Islet precursor cell (in vitro differentiated cells): ENCODE measurements at regions not wholly inside any gene's neighbourhood (a gene's known extent, or its start where the extent isn't known, plus 50 kb on each side); places are given as distances from the start of the nearest gene placed in this dataset.
"Not testable (repeated sequence)": the region's sequence is repeated elsewhere in the genome, so short reads cannot be mapped to it uniquely, and the experiment has no call there.

Source experiments
- DNase-seq: peaks from one replicate; pipeline ENCODE4 v3.0.0-alpha.2; 2018

DNA sequence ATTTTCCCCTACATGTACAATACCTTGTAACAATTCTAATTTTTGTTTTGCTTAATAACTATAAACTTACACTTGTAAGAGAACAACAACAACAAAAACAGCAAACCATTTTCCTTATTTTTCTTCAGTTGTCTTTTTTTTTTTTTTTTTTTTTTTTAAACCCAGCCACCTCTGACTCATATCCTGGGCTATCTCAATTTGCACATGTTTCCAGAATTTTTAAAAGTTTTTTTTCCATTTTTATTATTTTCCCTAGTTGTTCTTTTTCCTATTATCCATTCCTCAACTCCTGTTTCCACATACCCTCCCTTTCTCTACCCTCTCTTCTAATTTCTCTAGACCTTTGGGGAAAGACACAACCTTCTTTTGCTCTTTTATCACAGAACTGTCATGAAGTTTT is 112.5 kb downstream of the EFEMP1 start:
- no peak for DNase-seq

DNA sequence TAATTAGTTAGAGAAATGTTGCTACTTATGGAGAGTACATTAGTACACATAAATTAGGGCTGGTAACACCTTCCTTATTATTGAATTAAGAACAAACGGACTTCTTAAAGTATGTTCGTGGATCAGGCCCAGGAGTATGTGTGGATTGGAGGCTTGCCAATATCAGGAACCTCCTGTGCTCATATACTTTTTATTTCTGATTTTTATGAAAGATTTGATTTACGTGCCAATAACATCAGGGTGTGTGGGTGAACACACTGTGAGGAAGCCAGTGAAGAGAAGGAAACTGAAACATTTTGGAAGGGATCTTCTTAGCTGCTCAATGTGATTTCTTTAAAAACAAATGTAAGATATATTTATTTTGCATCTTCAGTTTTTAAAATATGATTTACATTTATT is 113.0 kb downstream of the EFEMP1 start:
- no peak for DNase-seq

DNA sequence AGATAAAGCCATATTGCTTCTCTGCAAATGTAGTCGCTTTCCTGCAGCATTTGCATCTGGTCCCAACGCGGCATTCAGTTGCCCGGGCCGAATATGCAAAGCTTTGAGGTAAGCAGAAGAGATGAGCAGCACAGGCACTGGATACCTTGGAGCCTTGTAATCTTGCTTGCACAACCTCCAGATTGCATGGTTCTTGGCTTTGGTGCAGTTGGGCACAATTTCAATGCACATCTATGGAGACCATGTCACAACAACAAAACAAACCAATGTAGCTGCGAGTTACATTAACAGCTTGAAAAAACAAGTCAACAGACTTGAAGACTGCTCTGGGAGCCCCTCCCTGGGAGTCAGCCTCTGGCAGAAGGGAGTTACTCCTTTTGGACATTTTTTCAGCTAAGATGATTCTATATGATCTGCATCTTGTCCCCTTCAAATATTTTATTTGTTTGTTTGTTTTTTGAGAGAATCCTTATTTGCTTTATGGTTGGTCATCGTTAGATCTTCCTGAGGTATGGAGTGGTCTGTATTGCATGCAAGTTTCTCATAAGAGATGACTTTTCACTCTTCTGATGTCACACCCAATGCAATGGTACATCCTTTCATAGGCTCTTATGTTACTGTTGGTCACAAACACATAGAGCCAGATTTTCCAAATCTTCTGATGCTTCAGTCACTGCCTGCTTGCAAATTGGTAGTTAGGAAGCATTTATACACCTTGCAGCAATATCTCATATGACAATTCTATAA is 113.5 kb downstream of the EFEMP1 start:
- no peak for DNase-seq

DNA sequence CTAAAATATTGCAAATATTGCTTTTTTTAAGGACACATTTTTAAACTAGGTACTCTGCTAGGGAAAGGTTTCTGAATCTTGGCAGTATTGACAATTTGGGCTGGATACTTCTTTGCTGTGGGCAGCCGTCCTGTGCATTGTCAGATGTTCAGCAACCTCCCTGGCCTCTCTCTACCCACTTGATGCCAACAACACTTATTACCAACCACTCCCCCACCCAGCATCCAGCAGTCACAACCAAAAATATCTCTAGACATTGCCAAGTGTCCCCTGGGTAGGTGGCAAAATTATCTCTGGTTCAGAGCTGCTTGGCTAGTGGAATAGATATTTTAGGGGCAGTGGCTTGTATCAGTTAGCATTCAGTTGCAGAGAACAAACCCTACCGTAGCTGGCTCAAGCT is 114.3 kb upstream of the PNPT1 start:
- DNase-seq: no peak

DNA sequence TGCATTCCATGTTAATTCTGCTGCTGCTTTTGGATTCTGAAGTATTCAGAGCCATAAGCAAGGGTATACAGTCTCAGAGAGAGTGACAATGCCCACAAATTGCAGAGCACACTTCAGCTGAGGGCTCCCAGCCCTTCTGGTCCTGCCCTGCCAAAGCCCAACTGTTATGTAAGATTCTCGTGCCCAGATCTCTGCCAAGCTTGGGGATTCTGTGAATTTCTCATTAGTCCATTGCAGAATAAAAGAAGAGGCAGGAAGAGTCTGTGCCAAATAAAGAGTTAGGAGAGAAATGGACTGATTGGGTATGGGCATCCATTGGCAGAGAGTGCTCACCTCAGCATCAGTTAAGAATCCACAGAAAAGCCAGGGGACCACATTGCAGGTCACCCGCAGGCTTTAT is 112.0 kb upstream of the PNPT1 start:
- no peak for DNase-seq

DNA sequence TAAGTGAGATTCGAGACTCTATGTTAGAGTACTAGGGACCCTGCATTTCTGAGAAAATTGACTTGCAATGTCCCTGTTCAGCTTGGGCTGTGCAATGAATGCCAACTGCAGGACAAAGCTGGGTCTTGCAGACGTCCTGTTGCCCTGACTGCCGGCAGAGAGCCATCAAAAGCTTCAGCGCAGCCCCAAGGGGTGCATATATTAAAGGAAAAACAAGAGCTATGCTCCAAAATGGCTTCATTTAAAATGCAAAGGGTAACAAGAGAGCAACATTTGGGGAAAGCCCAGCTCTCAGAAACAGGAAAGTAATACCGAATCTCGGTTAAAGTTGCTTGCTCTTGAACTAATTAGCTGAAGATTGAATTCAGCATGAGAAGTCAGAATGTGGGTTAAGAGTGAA is 110.9 kb upstream of the PNPT1 start:
- no peak for DNase-seq

DNA sequence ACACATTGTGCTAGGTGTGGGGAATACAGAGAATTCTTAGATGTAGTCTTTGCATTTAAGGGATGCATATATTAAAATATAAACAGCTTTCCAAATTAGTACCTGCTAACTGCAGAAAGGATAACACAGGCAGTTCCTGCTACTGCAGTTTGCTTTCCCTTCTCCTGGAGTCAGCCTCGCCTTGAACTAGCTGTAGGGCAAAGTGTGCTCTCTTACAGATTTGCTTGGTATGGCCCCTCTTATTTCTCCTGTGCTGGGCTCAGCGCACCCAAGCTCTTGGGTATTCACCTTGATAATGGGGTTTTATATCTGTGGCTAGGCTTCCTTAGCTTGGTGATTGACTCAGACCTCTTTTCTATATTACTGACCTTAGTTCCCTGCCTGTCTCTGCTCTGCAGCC is 108.4 kb upstream of the PNPT1 start:
- DNase-seq: no peak

DNA sequence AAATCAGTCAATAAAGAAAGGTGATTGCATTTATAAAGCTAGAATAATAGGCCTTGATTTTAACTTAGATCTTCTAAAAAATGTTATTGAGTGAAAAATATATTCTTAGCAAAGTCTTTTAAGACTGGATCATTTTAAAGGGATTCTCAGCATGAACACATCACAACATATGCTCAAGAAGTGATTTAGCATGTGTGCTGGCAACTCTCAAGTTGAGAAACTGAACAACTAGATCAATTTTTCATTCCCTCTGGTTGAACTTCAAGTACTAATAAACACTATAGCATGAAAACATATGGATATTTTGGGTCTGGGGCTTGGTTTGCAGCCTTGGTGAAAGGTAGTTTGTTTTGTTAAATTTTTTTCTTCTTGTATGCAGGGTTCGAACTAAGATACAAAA is 107.8 kb upstream of the PNPT1 start:
- DNase-seq: no peak

DNA sequence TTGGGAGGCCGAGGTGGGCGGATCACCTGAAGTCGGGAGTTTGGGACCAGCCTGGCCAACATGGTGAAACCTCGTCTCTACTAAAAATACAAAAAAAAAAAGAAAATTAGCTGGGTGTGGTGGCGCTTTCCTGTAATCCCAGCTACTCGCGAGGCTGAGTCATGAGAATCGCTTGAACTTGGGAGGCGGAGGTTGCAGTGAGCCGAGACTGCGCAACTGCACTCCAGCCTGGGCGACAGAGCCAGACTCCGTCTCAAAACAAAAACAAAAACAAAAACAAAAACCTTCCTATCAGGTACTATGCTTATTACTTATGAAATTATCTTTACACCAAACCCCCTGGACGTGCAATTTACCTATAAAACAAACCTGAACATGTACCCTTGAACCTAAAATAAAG is 106.0 kb upstream of the PNPT1 start:
- DNase-seq: not testable (repeated sequence)

DNA sequence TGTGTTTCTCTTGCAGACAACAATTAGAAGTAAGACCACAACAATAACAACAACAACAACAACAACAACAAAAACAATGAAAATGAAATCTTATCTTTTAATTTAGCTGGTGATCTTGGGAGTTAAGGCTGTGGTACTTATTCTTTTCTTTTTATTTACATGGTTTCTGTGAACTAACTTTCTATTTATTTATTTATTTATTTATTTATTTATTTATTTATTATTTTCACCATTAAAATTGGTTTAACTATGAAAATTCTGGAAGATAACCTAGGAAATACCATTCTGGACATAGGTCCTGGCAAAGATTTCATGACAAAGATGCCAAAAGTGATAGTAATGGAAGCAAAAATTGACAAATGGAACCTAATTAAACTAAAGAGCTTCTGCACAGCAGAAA is 102.5 kb upstream of the PNPT1 start:
- DNase-seq: no peak

DNA sequence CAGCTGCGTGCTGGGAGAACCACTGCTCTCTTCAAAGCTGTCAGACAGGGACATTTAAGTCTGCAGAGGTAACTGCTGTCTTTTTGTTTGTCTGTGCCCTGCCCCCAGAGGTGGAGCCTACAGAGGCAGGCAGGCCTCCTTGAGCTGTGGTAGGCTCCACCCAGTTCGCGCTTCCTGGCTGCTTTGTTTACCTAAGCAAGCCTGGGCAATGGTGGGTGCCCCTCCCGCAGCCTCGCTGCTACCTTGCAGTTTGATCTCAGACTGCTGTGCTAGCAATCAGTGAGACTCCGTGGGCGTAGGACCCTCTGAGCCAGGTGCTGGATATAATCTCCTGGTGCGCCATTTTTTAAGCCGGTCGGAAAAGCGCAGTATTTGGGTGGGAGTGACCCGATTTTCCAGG is 100.0 kb upstream of the PNPT1 start:
- DNase-seq: not testable (repeated sequence)

DNA sequence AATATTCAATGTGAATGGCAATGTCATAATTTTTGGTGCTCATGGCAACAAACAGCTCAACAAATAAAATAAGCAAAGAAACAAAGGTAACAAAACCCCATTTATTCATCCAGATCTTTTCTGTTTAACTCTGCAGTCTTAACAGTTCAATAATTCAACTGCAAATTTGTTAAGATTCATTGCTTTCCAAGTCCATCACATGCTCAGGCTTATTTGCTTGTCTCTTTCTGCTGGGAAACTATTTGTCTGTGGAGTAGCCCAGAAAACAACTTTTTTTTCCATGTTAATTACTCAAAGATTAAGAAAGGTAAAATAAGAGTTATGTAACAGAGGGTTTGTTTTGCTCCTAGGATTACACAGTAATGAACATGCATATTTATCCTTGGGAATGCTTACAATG is 92.6 kb upstream of the PNPT1 start:
- DNase-seq: no peak

DNA sequence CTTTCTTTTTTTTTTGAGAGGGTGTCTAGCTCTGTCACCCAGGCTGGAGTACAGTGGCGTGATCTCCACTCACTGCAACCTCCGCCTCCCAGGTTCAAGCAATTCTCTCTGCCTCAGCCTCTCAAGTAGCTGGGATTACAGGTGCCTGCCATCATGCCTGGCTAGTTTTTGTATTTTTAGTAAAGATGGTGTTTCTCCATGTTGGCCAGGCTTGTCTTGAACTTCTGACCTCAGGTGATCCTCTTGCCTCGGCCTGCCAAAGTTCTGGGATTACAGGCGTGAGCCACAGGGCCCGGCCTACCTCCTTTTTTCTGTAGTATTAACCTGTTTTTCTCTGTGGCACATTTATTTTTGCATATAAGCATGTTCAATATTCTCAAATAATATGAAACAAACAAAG is 90.1 kb upstream of the PNPT1 start:
- not testable (repeated sequence) for DNase-seq

DNA sequence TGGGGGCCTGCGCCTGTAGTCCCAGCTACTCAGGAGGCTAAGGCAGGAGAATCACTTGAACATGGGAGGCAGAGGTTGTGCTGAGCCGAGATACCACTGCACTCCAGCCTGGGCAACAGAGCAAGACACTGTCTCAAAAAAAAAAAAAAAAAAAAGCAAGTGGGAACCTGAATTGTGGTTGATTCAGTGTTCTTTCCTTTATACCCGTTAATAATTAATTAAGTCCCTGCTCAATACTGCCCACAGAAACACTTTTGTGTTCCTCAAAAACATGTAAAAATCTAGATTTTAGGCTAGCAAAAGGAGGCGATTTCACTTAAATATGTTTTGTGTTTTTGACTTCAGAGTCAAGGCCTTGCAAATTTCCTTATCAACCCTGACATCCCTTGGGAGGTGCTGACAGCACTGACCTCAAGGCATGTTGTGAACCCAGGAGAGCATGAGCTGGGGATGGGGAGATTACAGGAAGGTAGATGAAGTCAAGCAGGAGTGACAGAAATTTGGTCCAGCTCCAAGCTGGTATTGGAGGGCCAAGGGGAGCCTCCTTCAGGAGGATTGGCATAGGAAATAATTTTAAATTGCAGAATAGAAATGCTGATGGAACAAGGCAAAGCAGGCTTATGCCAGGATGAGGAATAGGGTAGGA is 89.0 kb upstream of the PNPT1 start:
- DNase-seq: no peak

DNA sequence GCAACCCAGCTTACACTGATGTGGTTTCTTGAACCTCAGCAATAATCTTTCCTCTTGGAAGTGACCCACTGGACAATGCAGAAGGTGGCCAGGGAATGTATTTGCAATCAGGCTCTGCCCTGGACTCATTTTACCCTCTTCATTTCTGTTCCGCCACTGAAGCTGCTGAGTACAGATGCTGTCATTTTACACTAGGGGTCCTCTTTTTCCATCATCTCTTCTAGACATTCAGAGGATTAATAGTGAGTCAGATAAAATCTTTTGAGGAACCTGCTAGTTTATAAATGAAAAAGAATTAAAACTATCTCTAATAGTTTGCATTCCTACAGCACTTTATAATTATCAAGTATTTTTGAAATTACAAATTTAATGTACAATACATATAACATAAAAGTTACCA is 87.9 kb upstream of the PNPT1 start:
- no peak for DNase-seq

DNA sequence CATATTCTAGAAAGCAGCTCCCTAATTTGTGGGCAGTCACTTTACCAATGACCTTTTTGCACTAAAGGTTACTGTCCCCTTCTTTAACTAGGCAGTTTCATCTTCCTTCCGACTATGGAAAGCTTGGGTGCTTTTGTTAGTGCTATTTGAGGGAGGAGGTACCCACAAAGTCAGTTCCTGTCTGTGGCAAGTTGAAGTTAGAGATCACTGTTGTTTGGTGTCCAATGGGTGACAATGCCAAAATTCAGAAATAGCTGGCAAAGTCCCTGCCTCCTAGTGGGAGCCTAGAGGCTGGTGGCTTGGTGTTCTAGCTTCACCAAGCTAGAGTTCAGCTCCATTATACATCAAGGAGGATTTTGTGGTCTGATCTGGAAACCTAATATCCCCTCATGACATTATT is 87.1 kb upstream of the PNPT1 start:
- no peak for DNase-seq

DNA sequence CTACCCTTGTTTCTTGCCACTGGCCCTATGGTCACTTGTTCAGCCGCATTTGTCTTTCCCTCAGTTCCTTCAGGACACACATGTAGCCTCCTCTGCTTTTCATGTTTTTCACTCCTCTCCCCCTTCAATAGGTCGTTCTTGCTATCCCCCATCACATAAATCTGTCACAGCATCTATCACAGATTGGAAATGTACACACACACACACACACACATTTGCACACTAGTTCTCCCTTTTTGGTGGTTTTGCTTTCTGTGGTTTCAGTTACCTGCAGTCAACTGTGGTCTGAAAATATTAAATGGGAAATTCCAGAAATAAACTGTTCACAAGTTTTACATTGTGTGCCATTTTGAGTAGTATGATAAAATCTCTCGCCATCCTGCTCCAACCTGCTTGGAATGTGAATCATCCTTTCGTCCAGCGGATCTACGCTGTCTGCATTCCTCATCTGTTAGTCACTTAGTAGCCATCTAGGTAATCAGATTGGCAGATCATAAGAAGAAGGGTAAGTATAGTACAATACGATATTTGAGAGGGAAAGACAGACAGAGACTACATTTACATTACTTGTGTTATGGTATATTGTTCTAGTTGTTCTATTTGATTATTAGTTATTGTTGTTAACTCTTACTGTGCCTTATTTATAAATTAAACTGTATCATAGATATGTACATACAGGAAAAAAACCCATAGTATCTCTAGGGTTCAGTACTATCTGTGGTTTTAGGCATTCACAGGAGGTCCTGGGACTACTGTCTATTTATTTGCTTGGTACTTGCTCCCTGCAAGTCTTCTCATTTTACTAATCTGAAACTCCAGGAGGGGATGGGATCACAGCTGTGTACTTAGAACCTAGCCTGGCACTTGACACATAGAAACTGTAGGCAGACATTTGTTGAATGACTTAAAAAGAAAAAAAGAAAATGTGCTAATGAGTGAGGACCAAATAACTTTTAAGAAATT is 86.1 kb upstream of the PNPT1 start:
- peak; percentile 87 for DNase-seq

DNA sequence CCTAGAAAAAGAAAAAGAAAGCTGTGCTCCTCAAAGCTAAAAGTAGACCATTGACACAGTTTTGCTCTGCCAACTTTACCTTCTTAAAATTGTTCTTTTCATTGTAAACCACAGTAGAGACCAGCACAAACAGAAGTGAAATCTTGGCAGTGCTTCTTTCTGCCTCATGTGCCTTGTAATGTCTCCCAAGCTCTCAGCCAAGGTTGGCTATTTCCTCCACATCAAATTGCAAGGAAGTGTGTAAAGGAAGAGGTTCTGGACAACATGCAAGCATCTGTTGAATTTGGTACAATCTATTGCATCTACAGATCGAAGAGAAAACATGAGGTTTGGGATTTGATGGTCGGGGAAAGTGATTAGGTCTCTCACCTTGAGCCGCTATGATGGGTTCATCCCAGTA is 83.3 kb upstream of the PNPT1 start:
- DNase-seq: no peak

DNA sequence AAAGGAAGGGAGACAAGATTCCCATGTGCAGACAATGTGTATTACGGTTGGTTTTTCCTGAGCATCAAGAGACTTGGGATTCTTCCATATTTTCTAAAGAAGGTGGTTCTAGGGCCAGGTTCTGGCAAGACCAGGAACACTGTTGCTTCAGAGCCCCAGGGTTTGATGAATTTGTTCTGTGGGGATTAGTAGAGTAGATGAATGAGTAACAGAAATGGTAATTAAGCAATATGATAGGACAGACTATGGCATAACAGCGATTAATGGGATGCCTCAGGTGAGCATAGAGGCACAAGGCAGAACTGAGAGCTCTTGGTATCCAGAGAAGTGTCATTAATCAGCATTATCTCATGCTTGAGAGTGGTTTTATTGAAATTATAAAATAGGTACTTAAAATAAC is 82.8 kb upstream of the PNPT1 start:
- no peak for DNase-seq

DNA sequence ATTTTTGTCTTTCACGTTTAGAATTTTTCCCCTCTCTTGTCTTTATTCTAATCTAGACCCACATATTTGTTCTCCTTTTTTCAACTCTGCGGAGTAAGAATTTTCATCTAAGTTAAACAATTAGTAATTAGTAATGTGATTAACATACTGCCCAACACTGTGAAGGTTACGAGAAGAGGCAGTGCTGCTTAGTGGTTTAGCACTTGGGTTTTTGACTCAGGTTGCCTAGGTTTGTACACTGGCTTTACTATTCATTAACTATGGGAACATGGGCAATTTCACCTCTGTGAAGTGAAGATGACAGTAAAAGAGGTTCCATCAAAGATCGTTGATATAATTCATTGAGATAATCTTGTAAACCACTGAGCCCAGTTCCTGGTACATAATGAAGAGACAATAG is 82.2 kb upstream of the PNPT1 start:
- DNase-seq: no peak

DNA sequence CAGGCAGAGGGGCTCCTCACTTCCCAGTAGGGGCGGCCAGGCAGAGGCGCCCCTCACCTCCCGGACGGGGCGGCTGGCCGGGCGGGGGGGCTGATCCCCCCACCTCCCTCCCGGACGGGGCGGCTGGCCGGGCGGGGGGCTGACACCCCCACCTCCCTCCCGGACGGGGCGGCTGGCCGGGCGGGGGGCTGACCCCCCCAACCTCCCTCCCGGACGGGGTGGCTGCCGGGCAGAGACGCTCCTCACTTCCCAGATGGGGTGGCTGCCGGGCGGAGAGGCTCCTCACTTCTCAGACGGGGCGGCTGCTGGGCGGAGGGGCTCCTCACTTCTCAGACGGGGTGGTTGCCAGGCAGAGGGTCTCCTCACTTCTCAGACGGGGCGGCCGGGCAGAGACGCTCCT is 80.0 kb upstream of the PNPT1 start:
- DNase-seq: not testable (repeated sequence)

DNA sequence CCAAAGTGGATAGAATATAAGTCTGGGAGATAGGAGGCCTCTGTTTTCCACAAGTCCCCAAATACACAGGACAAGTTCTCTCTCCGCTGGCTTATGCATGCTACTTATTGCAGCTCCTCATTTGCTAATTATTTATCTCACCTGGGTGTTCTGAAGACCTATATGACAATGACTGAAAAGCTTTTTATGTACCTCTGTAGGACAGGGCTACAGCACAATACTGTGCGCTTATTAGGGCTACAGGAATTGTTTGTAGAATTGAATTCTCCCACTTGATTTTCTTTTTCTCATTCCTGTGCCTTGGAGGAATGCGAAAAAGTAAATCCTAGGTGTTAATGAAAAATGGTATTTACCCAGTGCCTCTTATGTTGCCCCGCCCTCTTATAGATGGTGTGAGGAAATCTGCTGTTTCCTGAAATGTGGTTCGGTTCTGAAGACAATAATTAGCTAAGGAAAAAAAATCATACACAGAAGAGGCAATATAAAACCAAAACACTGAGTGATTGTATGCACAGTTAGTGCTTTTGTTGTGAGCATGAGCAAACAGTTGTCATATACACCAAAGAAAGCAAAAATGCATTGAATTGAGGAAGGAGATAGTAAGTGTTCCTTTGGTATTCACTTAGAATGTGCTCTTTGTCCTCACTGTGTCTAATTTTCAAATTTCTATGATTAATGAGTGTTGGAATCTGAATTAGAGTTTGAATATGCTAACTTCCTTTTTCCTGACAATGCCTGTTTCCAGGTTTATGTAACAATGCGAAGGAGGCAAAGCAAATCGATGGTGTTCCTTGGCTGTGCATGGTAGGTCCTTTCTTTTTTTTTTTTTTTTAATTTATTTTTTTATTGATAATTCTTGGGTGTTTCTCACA is 78.7 kb upstream of the PNPT1 start:
- DNase-seq: no peak

DNA sequence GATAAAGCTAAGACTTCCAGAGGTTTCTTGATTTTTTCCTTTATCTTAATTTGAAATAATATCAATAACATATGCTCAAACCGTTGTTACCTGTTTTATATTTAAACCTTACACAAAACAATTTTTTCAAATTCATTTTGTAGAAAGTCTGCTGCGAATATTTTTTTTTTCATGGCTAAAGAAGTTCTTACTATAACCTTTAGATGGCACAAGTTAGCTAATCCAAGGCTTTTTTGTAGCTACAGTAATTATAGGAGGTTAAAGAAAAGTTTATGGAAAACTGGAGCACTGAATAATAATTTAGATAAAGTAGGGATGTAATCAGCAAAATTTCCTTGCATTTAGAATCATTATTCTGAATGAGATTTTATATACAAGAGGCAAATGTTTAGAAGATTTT is 78.0 kb upstream of the PNPT1 start:
- no peak for DNase-seq
